HG03457 (cell line): ENCODE measurements at regions not wholly inside any gene's neighbourhood (a gene's known extent, or its start where the extent isn't known, plus 50 kb on each side); places are given as distances from the start of the nearest gene placed in this dataset.
A peak's percentile ranks its signal among the peaks of the same experiment; 100 is the strongest.

ENCODE experiments used
- ATAC-seq: cut with Tn5 transposase; IDR thresholded peaks from one replicate; pipeline ENCODE4 v1.9.1; 2021; ENCODE audit warnings: moderate number of reproducible peaks; ENCODE audit not compliant: unreplicated experiment

GRCh38 chr12:27907766-27908165 is 64.8 kb downstream of the PTHLH start:
- no peak for ATAC-seq

- ATAC-seq: no peak
These were observed 65.7 kb downstream of the PTHLH start for GRCh38 chr12:27906658-27907473.

- no peak for ATAC-seq
These were observed 66.4 kb downstream of the PTHLH start for GRCh38 chr12:27906127-27906500.

GRCh38 chr12:27905285-27906126 is 67.0 kb downstream of the PTHLH start:
- ATAC-seq: no peak

- ATAC-seq: no peak
These were observed 69.9 kb downstream of the PTHLH start for GRCh38 chr12:27902651-27903050.

GRCh38 chr12:27901959-27902358 is 70.6 kb downstream of the PTHLH start:
- no peak for ATAC-seq

GRCh38 chr12:27900920-27901879 is 71.3 kb downstream of the PTHLH start:
- peak; percentile 84 for ATAC-seq

- no peak for ATAC-seq
These were observed 73.3 kb downstream of the PTHLH start for GRCh38 chr12:27899151-27899661.

GRCh38 chr12:27898022-27898421 is 74.5 kb downstream of the PTHLH start:
- no peak for ATAC-seq

GRCh38 chr12:27896419-27896990 is 76.0 kb downstream of the PTHLH start:
- ATAC-seq: no peak

- no peak for ATAC-seq
These were observed 78.2 kb downstream of the PTHLH start for GRCh38 chr12:27894309-27894708.

GRCh38 chr12:27879708-27880107 is 92.8 kb downstream of the PTHLH start:
- no peak for ATAC-seq

- no peak for ATAC-seq
These were observed 95.6 kb upstream of the MANSC4 start for GRCh38 chr12:27875677-27876076.

- no peak for ATAC-seq
These were observed 93.0 kb upstream of the MANSC4 start for GRCh38 chr12:27873010-27873409.

GRCh38 chr12:27871946-27872345 is 91.9 kb upstream of the MANSC4 start:
- ATAC-seq: no peak

GRCh38 chr12:27870939-27871338 is 90.9 kb upstream of the MANSC4 start:
- ATAC-seq: no peak

- ATAC-seq: no peak
These were observed 89.5 kb upstream of the MANSC4 start for GRCh38 chr12:27869567-27869966.

GRCh38 chr12:27868139-27868538 is 88.1 kb upstream of the MANSC4 start:
- ATAC-seq: no peak

- no peak for ATAC-seq
These were observed 86.5 kb upstream of the MANSC4 start for GRCh38 chr12:27866373-27867101.

GRCh38 chr12:27865421-27865820 is 85.4 kb upstream of the MANSC4 start:
- no peak for ATAC-seq
